CD14-positive monocyte (primary cell): ENCODE measurements at regions not wholly inside any gene's neighbourhood (a gene's known extent, or its start where the extent isn't known, plus 50 kb on each side); places are given as distances from the start of the nearest gene placed in this dataset.

Experiments used
- DNase-seq, 3 donors: peaks; one replicate each; pipeline ENCODE4 v3.0.0-alpha.2; 2011 to 2022
- H2AFZ ChIP-seq: 2 replicates; pipeline ENCODE4 v1.6.0; 2012; ENCODE audit warnings: mild to moderate bottlenecking, low read depth, low read length, inconsistent platforms; ENCODE audit not compliant: insufficient read depth, poor library complexity, severe bottlenecking
- H3K27ac ChIP-seq, 2 donors: 1 replicate in 1 of 2; 2 replicates in 1 of 2; pipeline ENCODE4 v1.5.1; 2012 to 2013; ENCODE audit warnings: low read length in 2 of 2, control low read depth in 1 of 2, inconsistent platforms in 1 of 2, low read depth in 1 of 2, mild to moderate bottlenecking in 1 of 2
- H3K27me3 ChIP-seq, 2 donors: one replicate each; pipeline versions ENCODE4 v1.6.0 to v1.6.1; 2011 to 2013; ENCODE audit warnings: low read length in 2 of 2; ENCODE audit not compliant: control insufficient read depth in 2 of 2, insufficient read depth in 2 of 2
- H3K36me3 ChIP-seq, 2 donors: replicated peaks in 1 of 2; 1 replicate in 1 of 2; 2 replicates in 1 of 2; pipeline versions ENCODE4 v1.5.1 to v1.6.1; 2012 to 2013; ENCODE audit warnings: low read length in 2 of 2, control low read depth in 1 of 2, inconsistent platforms in 1 of 2, mild to moderate bottlenecking in 1 of 2; ENCODE audit not compliant: insufficient read depth in 2 of 2, control insufficient read depth in 1 of 2
- H3K4me1 ChIP-seq, 2 donors: 1 replicate in 1 of 2; 2 replicates in 1 of 2; pipeline versions ENCODE4 v1.5.1 to v1.6.1; 2012 to 2013; ENCODE audit warnings: low read length in 2 of 2, control low read depth in 1 of 2, inconsistent platforms in 1 of 2, mild to moderate bottlenecking in 1 of 2, moderate library complexity in 1 of 2; ENCODE audit not compliant: insufficient read depth in 2 of 2, control insufficient read depth in 1 of 2
- H3K4me2 ChIP-seq: replicated peaks from 2 replicates; pipeline ENCODE3; 2012; ENCODE audit warnings: low read length, moderate library complexity, mild to moderate bottlenecking; ENCODE audit not compliant: poor library complexity, severe bottlenecking; ENCODE audit errors: extremely low read depth
- H3K4me3 ChIP-seq, 3 experiments: fragments of 200-600 bp in 1 of 3; sonication (generic) in 1 of 3; replicated peaks in 1 of 3; 1 replicate in 2 of 3; 2 replicates in 1 of 3; pipeline ENCODE4 v1.5.1; 2011 to 2013; ENCODE audit warnings: low read length in 3 of 3, mild to moderate bottlenecking in 3 of 3, control low read depth in 2 of 3, low read depth in 2 of 3, inconsistent platforms in 1 of 3, moderate library complexity in 1 of 3
- H3K79me2 ChIP-seq: 2 replicates; pipeline ENCODE4 v1.6.0; 2012; ENCODE audit warnings: mild to moderate bottlenecking, control low read depth, inconsistent platforms, low read length, moderate library complexity; ENCODE audit not compliant: insufficient read depth
- H3K9ac ChIP-seq: 2 replicates; pipeline ENCODE4 v1.6.0; 2017; ENCODE audit warnings: low read length, mild to moderate bottlenecking; ENCODE audit not compliant: insufficient read depth, poor library complexity, severe bottlenecking
- H3K9me3 ChIP-seq, 2 donors: replicated peaks in 1 of 2; 1 replicate in 1 of 2; 2 replicates in 1 of 2; pipeline versions ENCODE4 v1.5.1 to v1.6.1; 2012 to 2013; ENCODE audit warnings: low read length in 2 of 2, control low read depth in 1 of 2; ENCODE audit not compliant: control insufficient read depth in 1 of 2, insufficient read depth in 1 of 2
- H4K20me1 ChIP-seq: 2 replicates; pipeline ENCODE4 v1.6.0; 2012; ENCODE audit warnings: mild to moderate bottlenecking, low read length, control low read depth, moderate library complexity; ENCODE audit not compliant: insufficient read depth
- H3K27ac Mint-ChIP-seq, 7 donors: one replicate each; pipeline ENCODE4 v1.8.0; 2020; ENCODE audit warnings: mild to moderate bottlenecking in 7 of 7, mixed read lengths in 7 of 7, moderate library complexity in 6 of 7, inconsistent platforms in 2 of 7
- H3K27me3 Mint-ChIP-seq, 3 donors: one replicate each; pipeline ENCODE4 v1.8.0; 2021 to 2022; ENCODE audit warnings: low read depth in 3 of 3, mild to moderate bottlenecking in 3 of 3, mixed read lengths in 3 of 3, moderate library complexity in 3 of 3, inconsistent platforms in 1 of 3
- H3K36me3 Mint-ChIP-seq, 2 donors: one replicate each; pipeline ENCODE4 v1.8.0; 2020; ENCODE audit warnings: mixed read lengths in 2 of 2, inconsistent platforms in 1 of 2, mild to moderate bottlenecking in 1 of 2
- H3K4me1 Mint-ChIP-seq: one replicate; pipeline ENCODE4 v1.8.0; 2020; ENCODE audit warnings: mild to moderate bottlenecking, mixed read lengths
- H3K4me3 Mint-ChIP-seq, 2 donors: one replicate each; pipeline ENCODE4 v1.8.0; 2020; ENCODE audit warnings: mild to moderate bottlenecking in 2 of 2, mixed read lengths in 2 of 2, moderate library complexity in 1 of 2
- H3K9me3 Mint-ChIP-seq, 7 donors: one replicate each; pipeline ENCODE4 v1.8.0; 2020 to 2022; ENCODE audit warnings: mixed read lengths in 7 of 7, mild to moderate bottlenecking in 6 of 7, moderate library complexity in 6 of 7, inconsistent platforms in 2 of 7
- CTCF ChIP-seq: fragments of 200-600 bp; IDR thresholded peaks from one replicate; pipeline ENCODE4 v1.8.0; 2022; ENCODE audit warnings: antibody characterized with exemption, mild to moderate bottlenecking
- WGBS: methylation state at CpG from one replicate; pipeline ENCODE4 v1.1.5; 2013; ENCODE audit warnings: missing lambda C conversion rate; ENCODE audit not compliant: insufficient coverage; 5-methylcytosine and 5-hydroxymethylcytosine counted together
- intact Hi-C, 2 donors: fragments of 100-400 bp; cut with micrococcal nuclease; formaldehyde crosslinking; loops; one replicate each; pipeline versions ENCODE4 v1.15.0 to v1.15.1; 2023

DNA sequence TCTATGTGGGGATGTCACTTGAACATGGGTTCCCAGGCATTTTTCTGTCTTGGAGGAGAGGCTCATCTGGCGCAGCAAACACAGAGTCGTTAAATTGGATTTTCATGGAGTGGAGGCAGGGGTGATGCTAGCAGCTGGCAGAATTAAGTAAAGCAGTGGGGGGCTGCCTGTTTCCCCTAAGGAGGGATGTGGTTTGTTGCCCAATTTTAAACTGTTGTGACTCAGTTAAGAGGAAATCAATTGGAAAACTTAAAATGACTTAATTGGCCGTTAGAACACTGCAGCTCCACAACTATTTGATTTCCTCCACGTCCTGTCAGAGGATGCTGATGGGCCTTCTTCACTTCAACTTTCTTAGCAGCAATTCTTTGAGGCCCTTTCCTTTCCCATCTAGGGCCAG, 354.1 kb upstream of the ATP5MC3 start:
- H3K27ac ChIP-seq, result no peak overlapping the region
- WGBS, result 8% methylated on average over 4 of the region's 4 CpGs
- H3K9ac ChIP-seq, result no peak overlapping the region
- Mint-ChIP-seq H3K36me3 (no peaks in the 10 kb centered on the region), H3K9me3 (peaks cover 0 to 5% (median 2%) of the 10 kb centered on the region in 7 donors), H3K27ac (peak overlapping the region in 1 of 7 donors; percentile 70), H3K27me3 (peaks cover 0 to 1% (median 0%) of the 10 kb centered on the region in 3 donors), H3K4me1 (peaks cover 18% of the 10 kb centered on the region), H3K4me3 (no peak overlapping the region)
- no peaks in the 10 kb centered on the region for H4K20me1 ChIP-seq
- no peaks in the 10 kb centered on the region for H3K9me3 ChIP-seq
- no peak overlapping the region for H3K4me3 ChIP-seq
- no peak for TF ChIP-seq CTCF
- no peak overlapping the region for H3K4me2 ChIP-seq
- H3K4me1 ChIP-seq, result peaks cover 5% of the 10 kb centered on the region in 2 donors
- no peak overlapping the region for H2AFZ ChIP-seq
- H3K36me3 ChIP-seq, result no peaks in the 10 kb centered on the region
- no peaks in the 10 kb centered on the region for H3K79me2 ChIP-seq
- intact Hi-C loops, result no loop called here
- DNase-seq, result no peak
- H3K27me3 ChIP-seq, result no peaks in the 10 kb centered on the region

DNA sequence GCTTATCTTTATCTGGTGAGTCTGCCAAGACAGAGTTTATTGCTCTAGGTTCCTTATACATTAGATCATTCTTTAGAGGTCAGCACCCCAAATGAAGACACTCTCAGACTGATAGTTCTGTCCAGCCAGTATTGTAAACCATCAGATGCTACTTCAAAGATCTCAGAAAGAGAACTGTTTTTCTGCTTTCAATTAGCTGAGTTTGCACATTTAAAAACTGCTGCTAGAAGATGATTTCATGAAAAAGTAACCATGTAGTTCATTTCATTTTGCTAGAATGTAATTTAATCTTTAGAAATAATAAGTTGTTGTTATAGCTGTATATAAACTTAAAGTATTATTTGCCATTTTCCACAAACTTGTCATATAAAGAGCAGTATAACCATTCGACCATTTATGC, 344.5 kb upstream of the ATP5MC3 start:
- no peak overlapping the region for H3K4me3 Mint-ChIP-seq
- H3K4me1 ChIP-seq, result no peaks in the 10 kb centered on the region
- H3K27ac ChIP-seq, result no peak overlapping the region
- no peak overlapping the region for H3K27ac Mint-ChIP-seq
- H3K4me2 ChIP-seq, result no peak overlapping the region
- DNase-seq, result no peak
- peaks cover 0 to 4% (median 2%) of the 10 kb centered on the region in 7 donors for H3K9me3 Mint-ChIP-seq
- no peaks in the 10 kb centered on the region for H3K4me1 Mint-ChIP-seq
- no peaks in the 10 kb centered on the region for H3K36me3 Mint-ChIP-seq
- intact Hi-C loops, result no loop called here
- no peaks in the 10 kb centered on the region for H3K36me3 ChIP-seq
- no peaks in the 10 kb centered on the region for H4K20me1 ChIP-seq
- no peak overlapping the region for H2AFZ ChIP-seq
- H3K27me3 ChIP-seq, result no peaks in the 10 kb centered on the region
- WGBS, result no CpG with 5 or more reads among the region's 1 CpG
- H3K27me3 Mint-ChIP-seq, result peaks cover 0 to 1% (median 0%) of the 10 kb centered on the region in 3 donors
- TF ChIP-seq CTCF, result no peak
- H3K9ac ChIP-seq, result no peak overlapping the region
- H3K4me3 ChIP-seq, result no peak overlapping the region
- no peaks in the 10 kb centered on the region for H3K9me3 ChIP-seq
- no peaks in the 10 kb centered on the region for H3K79me2 ChIP-seq
